ENCODE measurements at regions not wholly inside any gene's neighbourhood (a gene's known extent, or its start where the extent isn't known, plus 50 kb on each side); places are given as distances from the start of the nearest gene placed in this dataset.

GRCh38 chr11:79506124-79506523 is 65.3 kb upstream of the TENM4 start:
- TF ChIP-seq CTCF (conservative IDR thresholded peaks at IDR 0.05; ENCODE audit: low read length), result no peak
- TF ChIP-seq EZH2phosphoT487 (IDR thresholded peaks at IDR 0.05; ENCODE audit: borderline replicate concordance, low read depth, low read length), result no peak
